ENCODE measurements at regions not wholly inside any gene's neighbourhood (a gene's known extent, or its start where the extent isn't known, plus 50 kb on each side); places are given as distances from the start of the nearest gene placed in this dataset.
"Not testable (repeated sequence)": the region's sequence is repeated elsewhere in the genome, so short reads cannot be mapped to it uniquely, and the experiment has no call there.

- not testable (repeated sequence) for TF ChIP-seq CTCF (IDR thresholded peaks at IDR 0.05); EZH2 (IDR thresholded peaks at IDR 0.05; ENCODE audit: borderline replicate concordance, insufficient read depth, low read depth, low read length, poor library complexity, severe bottlenecking)
Observed at GRCh38 chr22:47488131-47488530, 725.7 kb downstream of the TBC1D22A start.
